Smooth muscle cell (in vitro differentiated cells): ENCODE measurements at regions not wholly inside any gene's neighbourhood (a gene's known extent, or its start where the extent isn't known, plus 50 kb on each side); places are given as distances from the start of the nearest gene placed in this dataset. TPM values are rescaled to one million over a fixed set of nuclear protein-coding genes. Genes with fewer than 3 reads are reported as not detected.

Source experiments
- DNase-seq: peaks from one replicate; lab custom pipeline; 2025; ENCODE audit not compliant: unreplicated experiment; lab: John Stamatoyannopoulos, UW
- H2AFZ ChIP-seq: fragments of 200-600 bp; sonication (generic); 2 replicates; pipeline ENCODE4 v1.6.0; 2016; ENCODE audit warnings: antibody characterized with exemption, low read depth, mild to moderate bottlenecking
- H3F3A ChIP-seq: fragments of 200-600 bp; sonication (generic); 2 replicates; pipeline ENCODE4 v1.6.0; 2017; ENCODE audit warnings: antibody characterized with exemption, low read depth
- H3K27ac ChIP-seq: fragments of 200-600 bp; sonication (generic); 2 replicates; pipeline ENCODE4 v1.5.1; 2016; ENCODE audit warnings: low read depth, mild to moderate bottlenecking
- H3K27me3 ChIP-seq: fragments of 200-600 bp; sonication (generic); 2 replicates; pipeline ENCODE4 v1.6.1; 2016; ENCODE audit warnings: low read depth, mild to moderate bottlenecking
- H3K36me3 ChIP-seq: fragments of 200-600 bp; sonication (generic); 2 replicates; pipeline ENCODE4 v1.5.1; 2016; ENCODE audit warnings: low read depth
- H3K4me1 ChIP-seq: fragments of 200-600 bp; sonication (generic); 2 replicates; pipeline ENCODE4 v1.5.1; 2016; ENCODE audit warnings: low read depth
- H3K4me2 ChIP-seq: fragments of 200-600 bp; sonication (generic); 2 replicates; pipeline ENCODE4 v1.6.0; 2016; ENCODE audit warnings: mild to moderate bottlenecking
- H3K4me3 ChIP-seq: fragments of 200-600 bp; sonication (generic); 2 replicates; pipeline ENCODE4 v1.5.1; 2016; ENCODE audit warnings: mild to moderate bottlenecking
- H3K79me2 ChIP-seq: fragments of 200-600 bp; sonication (generic); 2 replicates; pipeline ENCODE4 v1.6.0; 2016; ENCODE audit warnings: low read depth, mild to moderate bottlenecking
- H3K9ac ChIP-seq: fragments of 200-600 bp; sonication (generic); 2 replicates; pipeline ENCODE4 v1.6.0; 2016; ENCODE audit warnings: low read depth
- H3K9me3 ChIP-seq: fragments of 200-600 bp; sonication (generic); replicated peaks from 2 replicates; pipeline ENCODE4 v1.5.1; 2016; ENCODE audit warnings: low read depth
- H4K20me1 ChIP-seq: fragments of 200-600 bp; sonication (generic); 2 replicates; pipeline ENCODE4 v1.6.0; 2016; ENCODE audit warnings: low read depth
- WGBS: methylation state at CpG from one replicate; pipeline ENCODE4 v1.1.7; 2016; ENCODE audit warnings: low lambda C conversion rate; 5-methylcytosine and 5-hydroxymethylcytosine counted together
- small RNA-seq: library from RNA; depleted of rRNA; stranded (forward); fragments of <200 nt; gene quantifications from one replicate; pipeline ENCODE3, GENCODE V24; 2014
- TF ChIP-seq, protein P1 (sequence below): fragments of 200-600 bp; sonication (generic); IDR thresholded peaks from 2 replicates; pipeline ENCODE4 v1.5.1; 2017; ENCODE audit warnings: borderline replicate concordance, mild to moderate bottlenecking, antibody characterized with exemption; ENCODE audit not compliant: insufficient read depth, poor library complexity, severe bottlenecking

DNA sequence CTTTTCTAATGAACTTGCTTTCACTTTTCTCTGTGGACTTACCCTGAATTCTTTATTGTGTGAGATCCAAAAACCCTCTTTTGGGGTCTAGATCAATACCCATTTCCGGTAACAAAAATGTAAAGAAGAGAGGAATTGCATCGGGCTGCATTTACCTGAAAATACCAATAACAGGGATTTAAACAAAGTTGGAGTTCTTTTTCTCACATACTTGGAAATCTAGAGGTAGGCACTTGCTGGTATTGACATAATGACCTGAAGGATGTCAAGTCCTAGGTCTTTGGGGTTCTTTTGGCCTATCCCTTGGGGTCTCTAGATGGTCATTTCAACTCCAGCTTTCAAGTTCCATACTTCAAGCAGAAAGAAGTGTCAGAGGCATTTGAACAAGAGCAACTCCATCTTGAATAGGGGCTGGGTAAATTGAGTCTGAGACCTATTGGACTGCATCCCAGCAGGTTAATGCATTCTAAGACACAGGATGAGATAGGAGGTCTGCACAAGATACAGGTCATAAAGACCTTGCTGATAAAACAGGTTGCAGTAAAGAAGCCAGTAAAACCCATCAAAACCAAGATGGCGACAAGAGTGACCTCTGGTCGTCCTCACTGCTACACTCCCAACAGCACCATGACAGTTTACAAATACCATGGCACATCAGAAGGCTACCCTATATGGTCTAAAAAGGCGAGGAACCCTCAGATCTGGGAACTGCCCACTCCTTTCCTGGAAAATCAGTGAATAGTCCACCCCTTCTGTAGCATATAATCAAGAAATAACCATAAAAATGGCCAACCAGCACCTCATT is 50.8 kb upstream of the ZNF280D start:
- Histone ChIP-seq H3F3A (no peaks in the 10 kb centered on the region), H4K20me1 (no peaks in the 10 kb centered on the region), H3K4me3 (no peak overlapping the region), H3K27ac (no peak overlapping the region), H3K4me1 (no peaks in the 10 kb centered on the region), H3K9ac (no peak overlapping the region), H3K79me2 (no peaks in the 10 kb centered on the region), H3K9me3 (no peaks in the 10 kb centered on the region), H3K4me2 (no peak overlapping the region), H2AFZ (no peak overlapping the region), H3K36me3 (no peaks in the 10 kb centered on the region), H3K27me3 (no peaks in the 10 kb centered on the region)
- TF ChIP-seq, protein P1, sequence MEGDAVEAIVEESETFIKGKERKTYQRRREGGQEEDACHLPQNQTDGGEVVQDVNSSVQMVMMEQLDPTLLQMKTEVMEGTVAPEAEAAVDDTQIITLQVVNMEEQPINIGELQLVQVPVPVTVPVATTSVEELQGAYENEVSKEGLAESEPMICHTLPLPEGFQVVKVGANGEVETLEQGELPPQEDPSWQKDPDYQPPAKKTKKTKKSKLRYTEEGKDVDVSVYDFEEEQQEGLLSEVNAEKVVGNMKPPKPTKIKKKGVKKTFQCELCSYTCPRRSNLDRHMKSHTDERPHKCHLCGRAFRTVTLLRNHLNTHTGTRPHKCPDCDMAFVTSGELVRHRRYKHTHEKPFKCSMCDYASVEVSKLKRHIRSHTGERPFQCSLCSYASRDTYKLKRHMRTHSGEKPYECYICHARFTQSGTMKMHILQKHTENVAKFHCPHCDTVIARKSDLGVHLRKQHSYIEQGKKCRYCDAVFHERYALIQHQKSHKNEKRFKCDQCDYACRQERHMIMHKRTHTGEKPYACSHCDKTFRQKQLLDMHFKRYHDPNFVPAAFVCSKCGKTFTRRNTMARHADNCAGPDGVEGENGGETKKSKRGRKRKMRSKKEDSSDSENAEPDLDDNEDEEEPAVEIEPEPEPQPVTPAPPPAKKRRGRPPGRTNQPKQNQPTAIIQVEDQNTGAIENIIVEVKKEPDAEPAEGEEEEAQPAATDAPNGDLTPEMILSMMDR = no peak
- no peak for DNase-seq
- 93% methylated on average over 5 of the region's 5 CpGs for WGBS

DNA sequence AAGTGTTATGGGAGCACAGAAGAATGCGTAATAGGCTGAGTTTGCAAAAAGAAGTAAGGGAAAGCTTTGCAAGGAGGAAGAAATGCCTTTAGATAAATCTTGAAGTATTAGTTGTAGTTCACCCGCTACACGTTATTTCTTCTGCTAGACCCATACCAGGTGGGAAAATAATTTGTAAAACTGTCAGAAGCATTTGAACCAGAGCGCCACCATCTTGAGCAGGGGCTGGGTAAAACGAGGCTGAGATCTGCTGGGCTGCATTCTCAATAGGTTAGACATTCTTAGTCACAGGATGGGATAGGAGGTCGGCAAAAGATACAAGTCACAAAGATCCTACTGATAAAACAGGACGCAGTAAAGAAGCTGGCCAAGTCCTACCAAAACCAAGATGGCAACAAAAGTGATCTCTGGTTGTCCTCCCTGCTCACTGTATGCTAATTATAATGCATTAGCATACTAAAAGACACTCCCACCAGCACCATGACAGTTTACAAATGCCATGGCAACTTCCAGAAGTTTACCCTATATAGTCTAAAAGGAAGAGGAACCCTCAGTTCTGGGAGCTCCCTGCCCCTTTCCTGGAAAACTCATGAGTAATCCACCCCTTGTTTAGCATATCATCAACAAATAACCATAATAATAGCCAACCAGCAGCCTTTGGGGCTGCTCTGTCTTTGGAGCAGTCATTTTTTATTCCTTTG is 50.0 kb upstream of the ZNF280D start:
- no peak for DNase-seq
- H3K79me2 ChIP-seq = no peaks in the 10 kb centered on the region
- no peaks in the 10 kb centered on the region for H3F3A ChIP-seq
- TF ChIP-seq, protein P1 = no peak
- WGBS = 87% methylated on average over 7 of the region's 7 CpGs
- no peaks in the 10 kb centered on the region for H3K27me3 ChIP-seq
- H3K9ac ChIP-seq = no peak overlapping the region
- H3K4me3 ChIP-seq = no peak overlapping the region
- H3K4me2 ChIP-seq = no peak overlapping the region
- H4K20me1 ChIP-seq = no peaks in the 10 kb centered on the region
- H3K27ac ChIP-seq = no peak overlapping the region
- no peaks in the 10 kb centered on the region for H3K4me1 ChIP-seq
- no peaks in the 10 kb centered on the region for H3K9me3 ChIP-seq
- H3K36me3 ChIP-seq = no peaks in the 10 kb centered on the region
- H2AFZ ChIP-seq = no peak overlapping the region

Small RNAs in the stretch of these regions (small RNA-seq; reads per million reads assigned to genes)
- gene AC090517.1 (0.08 reads per million), gene AC090517.3 (not detected)
